Uterus (tissue), 3 donors: ENCODE measurements at regions not wholly inside any gene's neighbourhood (a gene's known extent, or its start where the extent isn't known, plus 50 kb on each side); places are given as distances from the start of the nearest gene placed in this dataset.

Experiments
- DNase-seq, 2 donors: peaks; one replicate each; pipeline ENCODE4 v3.0.0-alpha.2; 2019 to 2020
- H3K27ac ChIP-seq, 2 donors: fragments of 200-600 bp; sonication (generic); 1 replicate in 1 of 2; 2 replicates in 1 of 2; pipeline ENCODE4 v1.5.1; 2016 to 2018
- H3K27me3 ChIP-seq, 2 donors: fragments of 200-600 bp; sonication (generic); one replicate each; pipeline ENCODE4 v1.5.1; 2018 to 2019; ENCODE audit warnings: control low read depth in 1 of 2
- H3K36me3 ChIP-seq, 2 donors: fragments of 200-600 bp; sonication (generic); one replicate each; pipeline ENCODE4 v1.5.1; 2019; ENCODE audit warnings: control low read depth in 1 of 2
- H3K4me1 ChIP-seq, 2 donors: fragments of 200-600 bp; sonication (generic); one replicate each; pipeline ENCODE4 v1.5.1; 2018 to 2019; ENCODE audit warnings: control low read depth in 1 of 2
- H3K4me3 ChIP-seq, 2 donors: fragments of 200-600 bp; sonication (generic); 1 replicate in 1 of 2; 2 replicates in 1 of 2; pipeline ENCODE4 v1.5.1; 2018 to 2019; ENCODE audit warnings: mild to moderate bottlenecking in 1 of 2
- H3K9me3 ChIP-seq, 2 donors: fragments of 200-600 bp; sonication (generic); one replicate each; pipeline ENCODE4 v1.5.1; 2019; ENCODE audit warnings: control low read depth in 1 of 2
- CTCF ChIP-seq, 4 experiments: fragments of 200-600 bp in 2 of 4; fragments of 450-650 bp in 2 of 4; sonication (generic) in 2 of 4; IDR thresholded peaks; one replicate each; pipeline ENCODE4 v1.5.1; 2016 to 2019; ENCODE audit warnings: antibody characterized with exemption in 4 of 4, mild to moderate bottlenecking in 2 of 4, moderate library complexity in 1 of 4
- POLR2A ChIP-seq, 2 donors: fragments of 450-650 bp; IDR thresholded peaks; one replicate each; pipeline ENCODE4 v1.6.1; 2016; ENCODE audit warnings: antibody characterized with exemption in 2 of 2, mild to moderate bottlenecking in 1 of 2, moderate library complexity in 1 of 2
- intact Hi-C: fragments of 100-400 bp; cut with DNase I; formaldehyde crosslinking; loops from one replicate; pipeline ENCODE4 v1.15.1; 2023; ENCODE audit warnings: low total_unique reads
- donor health status: DM: yes; HTN: yes; CAD: no.

GRCh38 chr16:86768999-86769398 is 190.7 kb downstream of the FOXL1 start:
- no peak overlapping the region for H3K4me3 ChIP-seq
- no peak for DNase-seq
- peaks cover 0 to 3% of the 10 kb centered on the region in 2 donors for H3K27me3 ChIP-seq
- no peaks in the 10 kb centered on the region for H3K4me1 ChIP-seq
- no peak for TF ChIP-seq POLR2A (IDR thresholded peaks at IDR 0.05)
- TF ChIP-seq CTCF (IDR thresholded peaks at IDR 0.05), result no peak
- H3K9me3 ChIP-seq, result no peaks in the 10 kb centered on the region
- intact Hi-C loops, result no loop called here
- no peaks in the 10 kb centered on the region for H3K36me3 ChIP-seq
- H3K27ac ChIP-seq, result no peak overlapping the region

GRCh38 chr16:86771506-86772460 is 193.4 kb downstream of the FOXL1 start:
- H3K27ac ChIP-seq, result no peak overlapping the region
- no peaks in the 10 kb centered on the region for H3K9me3 ChIP-seq
- intact Hi-C loops, result no loop called here
- no peak overlapping the region for H3K4me3 ChIP-seq
- no peak for TF ChIP-seq CTCF (IDR thresholded peaks at IDR 0.05)
- TF ChIP-seq POLR2A (IDR thresholded peaks at IDR 0.05), result no peak
- DNase-seq, result no peak
- no peaks in the 10 kb centered on the region for H3K4me1 ChIP-seq
- no peaks in the 10 kb centered on the region for H3K36me3 ChIP-seq
- peaks cover 0 to 8% of the 10 kb centered on the region in 2 donors for H3K27me3 ChIP-seq

- H3K9me3 ChIP-seq, result no peaks in the 10 kb centered on the region
- intact Hi-C loops, result no loop called here
- H3K4me1 ChIP-seq, result no peaks in the 10 kb centered on the region
- H3K4me3 ChIP-seq, result no peak overlapping the region
- H3K27me3 ChIP-seq, result peaks cover 0 to 8% of the 10 kb centered on the region in 2 donors
- no peaks in the 10 kb centered on the region for H3K36me3 ChIP-seq
- TF ChIP-seq POLR2A (IDR thresholded peaks at IDR 0.05) (no peak), CTCF (IDR thresholded peaks at IDR 0.05) (no peak)
- H3K27ac ChIP-seq, result no peak overlapping the region
- no peak for DNase-seq
Measured at GRCh38 chr16:86772671-86773353, 194.5 kb downstream of the FOXL1 start.

- no peaks in the 10 kb centered on the region for H3K9me3 ChIP-seq
- intact Hi-C loops, result no loop called here
- TF ChIP-seq POLR2A (IDR thresholded peaks at IDR 0.05) (no peak), CTCF (IDR thresholded peaks at IDR 0.05) (no peak)
- DNase-seq, result no peak
- peaks cover 0 to 8% of the 10 kb centered on the region in 2 donors for H3K27me3 ChIP-seq
- H3K27ac ChIP-seq, result no peak overlapping the region
- H3K4me1 ChIP-seq, result no peaks in the 10 kb centered on the region
- H3K36me3 ChIP-seq, result no peaks in the 10 kb centered on the region
- H3K4me3 ChIP-seq, result no peak overlapping the region
Measured at GRCh38 chr16:86773354-86773715, 195.0 kb downstream of the FOXL1 start.

GRCh38 chr16:86774931-86775330 is 196.6 kb downstream of the FOXL1 start:
- Histone ChIP-seq H3K4me1 (no peaks in the 10 kb centered on the region), H3K27ac (no peak overlapping the region), H3K36me3 (no peaks in the 10 kb centered on the region), H3K27me3 (peaks cover 0 to 6% of the 10 kb centered on the region in 2 donors), H3K4me3 (no peak overlapping the region), H3K9me3 (no peaks in the 10 kb centered on the region)
- no peak for DNase-seq
- intact Hi-C loops, result no loop called here
- TF ChIP-seq POLR2A (IDR thresholded peaks at IDR 0.05) (no peak), CTCF (IDR thresholded peaks at IDR 0.05) (no peak)
